ENCODE measurements at regions not wholly inside any gene's neighbourhood (a gene's known extent, or its start where the extent isn't known, plus 50 kb on each side); places are given as distances from the start of the nearest gene placed in this dataset.

GRCh38 chr1:143660354-143660941, 311.3 kb downstream of the FAM72C start:
- H3K4me1 ChIP-seq (ENCODE audit: control insufficient read depth, extremely low read depth, insufficient read depth, low read length) = no peaks in the 10 kb centered on the region
- dilution Hi-C loops (cut with MboI; ENCODE audit: extremely low pct_ligation_motif_present, low sequenced_read_pairs) = no loop called here
- no peak for DNase-seq (ENCODE audit: low read depth, low spot score)

DNA sequence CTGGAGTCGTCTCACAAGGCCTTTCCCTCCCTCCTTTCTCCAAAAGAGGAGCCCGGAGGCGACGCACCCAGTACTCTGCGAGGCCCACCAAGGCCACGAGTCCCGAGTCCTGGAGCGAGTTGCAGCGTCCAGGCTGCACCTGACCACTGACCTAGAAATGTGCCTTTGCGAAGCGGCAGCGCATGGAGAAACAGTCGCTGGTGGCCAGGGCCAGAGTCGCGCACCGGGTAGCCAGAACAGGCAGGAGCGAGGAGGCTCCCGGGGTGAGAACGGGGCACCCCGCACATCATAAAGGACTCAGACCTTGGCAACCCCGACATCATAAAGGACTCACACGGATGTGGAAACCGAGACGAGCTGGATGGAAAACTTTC, 318.4 kb downstream of the FAM72C start:
- H3K9me3 ChIP-seq (ENCODE audit: control insufficient read depth, low read depth, low read length) = peaks cover 3% of the 10 kb centered on the region
- no peak overlapping the region for H3K27ac ChIP-seq (ENCODE audit: control insufficient read depth, insufficient read depth, low read length)
- no peaks in the 10 kb centered on the region for H3K79me2 ChIP-seq (ENCODE audit: control insufficient read depth, insufficient read depth, low read length)
- H3K9me1 ChIP-seq (ENCODE audit: control insufficient read depth, extremely low read depth, insufficient read depth, low read length) = no peaks in the 10 kb centered on the region
- H4K20me1 ChIP-seq (ENCODE audit: control insufficient read depth, extremely low read depth, insufficient read depth, low read length) = no peaks in the 10 kb centered on the region
- dilution Hi-C loops (cut with MboI; ENCODE audit: extremely low pct_ligation_motif_present, low sequenced_read_pairs) = no loop called here
- DNase-seq (ENCODE audit: low read depth, low spot score) = no peak
- no peak for FAIRE-seq
- no peak overlapping the region for H2AFZ ChIP-seq (ENCODE audit: control insufficient read depth, low read length)
- H3K27me3 ChIP-seq (ENCODE audit: control insufficient read depth, extremely low read depth, insufficient read depth, low read length) = peaks cover 33% of the 10 kb centered on the region
- no peaks in the 10 kb centered on the region for H3K4me1 ChIP-seq (ENCODE audit: control insufficient read depth, extremely low read depth, insufficient read depth, low read length)
- H3K36me3 ChIP-seq (ENCODE audit: control insufficient read depth in 2 of 2, extremely low read depth in 1 of 2, insufficient read depth in 2 of 2, low read length in 2 of 2) = no peaks in the 10 kb centered on the region
- H3K4me3 ChIP-seq (ENCODE audit: control insufficient read depth in 2 of 3, extremely low read depth in 1 of 3, insufficient read depth in 2 of 3, low read depth in 1 of 3, low read length in 3 of 3) = no peak overlapping the region
- H3K9ac ChIP-seq (ENCODE audit: control insufficient read depth, extremely low read depth, insufficient read depth, low read length) = no peak overlapping the region
- TF ChIP-seq, protein P1, sequence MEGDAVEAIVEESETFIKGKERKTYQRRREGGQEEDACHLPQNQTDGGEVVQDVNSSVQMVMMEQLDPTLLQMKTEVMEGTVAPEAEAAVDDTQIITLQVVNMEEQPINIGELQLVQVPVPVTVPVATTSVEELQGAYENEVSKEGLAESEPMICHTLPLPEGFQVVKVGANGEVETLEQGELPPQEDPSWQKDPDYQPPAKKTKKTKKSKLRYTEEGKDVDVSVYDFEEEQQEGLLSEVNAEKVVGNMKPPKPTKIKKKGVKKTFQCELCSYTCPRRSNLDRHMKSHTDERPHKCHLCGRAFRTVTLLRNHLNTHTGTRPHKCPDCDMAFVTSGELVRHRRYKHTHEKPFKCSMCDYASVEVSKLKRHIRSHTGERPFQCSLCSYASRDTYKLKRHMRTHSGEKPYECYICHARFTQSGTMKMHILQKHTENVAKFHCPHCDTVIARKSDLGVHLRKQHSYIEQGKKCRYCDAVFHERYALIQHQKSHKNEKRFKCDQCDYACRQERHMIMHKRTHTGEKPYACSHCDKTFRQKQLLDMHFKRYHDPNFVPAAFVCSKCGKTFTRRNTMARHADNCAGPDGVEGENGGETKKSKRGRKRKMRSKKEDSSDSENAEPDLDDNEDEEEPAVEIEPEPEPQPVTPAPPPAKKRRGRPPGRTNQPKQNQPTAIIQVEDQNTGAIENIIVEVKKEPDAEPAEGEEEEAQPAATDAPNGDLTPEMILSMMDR (optimal IDR thresholded peaks at IDR 0.05 in 1 of 3, IDR thresholded peaks at IDR 0.05 in 1 of 3, conservative IDR thresholded peaks at IDR 0.05 in 1 of 3; ENCODE audit: extremely low read depth in 1 of 3, insufficient read depth in 2 of 3, low read length in 3 of 3) = no peak
- no peak overlapping the region for H3K4me2 ChIP-seq (ENCODE audit: control insufficient read depth, extremely low read depth, insufficient read depth, low read depth, low read length)

More at GRCh38 chr1:143660354-143660941, 311.3 kb downstream of the FAM72C start:
- no peak for FAIRE-seq
- Histone ChIP-seq H3K79me2 (ENCODE audit: control insufficient read depth, insufficient read depth, low read length) (no peaks in the 10 kb centered on the region), H2AFZ (ENCODE audit: control insufficient read depth, low read length) (no peak overlapping the region), H3K4me3 (ENCODE audit: control insufficient read depth in 2 of 3, extremely low read depth in 1 of 3, insufficient read depth in 2 of 3, low read depth in 1 of 3, low read length in 3 of 3) (no peak overlapping the region), H3K9me1 (ENCODE audit: control insufficient read depth, extremely low read depth, insufficient read depth, low read length) (no peaks in the 10 kb centered on the region), H3K27me3 (ENCODE audit: control insufficient read depth, extremely low read depth, insufficient read depth, low read length) (peaks cover 14% of the 10 kb centered on the region), H4K20me1 (ENCODE audit: control insufficient read depth, extremely low read depth, insufficient read depth, low read length) (no peaks in the 10 kb centered on the region), H3K4me2 (ENCODE audit: control insufficient read depth, extremely low read depth, insufficient read depth, low read depth, low read length) (no peak overlapping the region), H3K36me3 (ENCODE audit: control insufficient read depth in 2 of 2, extremely low read depth in 1 of 2, insufficient read depth in 2 of 2, low read length in 2 of 2) (no peaks in the 10 kb centered on the region), H3K9ac (ENCODE audit: control insufficient read depth, extremely low read depth, insufficient read depth, low read length) (no peak overlapping the region), H3K9me3 (ENCODE audit: control insufficient read depth, low read depth, low read length) (no peaks in the 10 kb centered on the region), H3K27ac (ENCODE audit: control insufficient read depth, insufficient read depth, low read length) (no peak overlapping the region)
- no peak for TF ChIP-seq EZH2 (IDR thresholded peaks at IDR 0.05; ENCODE audit: low read length)
- TF ChIP-seq, protein P1 (optimal IDR thresholded peaks at IDR 0.05 in 1 of 3, IDR thresholded peaks at IDR 0.05 in 1 of 3, conservative IDR thresholded peaks at IDR 0.05 in 1 of 3; ENCODE audit: extremely low read depth in 1 of 3, insufficient read depth in 2 of 3, low read length in 3 of 3) = no peak

All from keratinocyte (primary cell).